Large intestine (tissue), 3 donors: ENCODE measurements at regions not wholly inside any gene's neighbourhood (a gene's known extent, or its start where the extent isn't known, plus 50 kb on each side); places are given as distances from the start of the nearest gene placed in this dataset.
A peak's percentile ranks its signal among the peaks of the same experiment; 100 is the strongest.

ENCODE experiments used
- DNase-seq, 2 donors: peaks; one replicate each; pipeline versions ENCODE4 v3.0.0 to v3.0.0-alpha.2; 2013
- H3K27ac ChIP-seq: one replicate; pipeline ENCODE4 v1.5.1; 2013; ENCODE audit warnings: low read length
- H3K27me3 ChIP-seq: 2 replicates; pipeline ENCODE4 v1.6.1; 2013; ENCODE audit warnings: low read length; ENCODE audit not compliant: control insufficient read depth, insufficient read depth
- H3K36me3 ChIP-seq: 2 replicates; pipeline ENCODE4 v1.6.1; 2013; ENCODE audit warnings: low read length; ENCODE audit not compliant: control insufficient read depth, insufficient read depth
- H3K4me1 ChIP-seq: one replicate; pipeline ENCODE4 v1.6.1; 2013; ENCODE audit warnings: low read length; ENCODE audit not compliant: control insufficient read depth, insufficient read depth
- H3K4me3 ChIP-seq: one replicate; pipeline ENCODE4 v1.5.1; 2013; ENCODE audit warnings: low read length
- H3K9me3 ChIP-seq: one replicate; pipeline ENCODE4 v1.6.1; 2013; ENCODE audit warnings: mild to moderate bottlenecking, low read depth, low read length, moderate library complexity; ENCODE audit not compliant: control insufficient read depth
- WGBS: methylation state at CpG from one replicate; pipeline ENCODE4 v1.1.5; 2013; ENCODE audit warnings: low lambda C conversion rate; ENCODE audit not compliant: insufficient coverage; 5-methylcytosine and 5-hydroxymethylcytosine counted together

DNA sequence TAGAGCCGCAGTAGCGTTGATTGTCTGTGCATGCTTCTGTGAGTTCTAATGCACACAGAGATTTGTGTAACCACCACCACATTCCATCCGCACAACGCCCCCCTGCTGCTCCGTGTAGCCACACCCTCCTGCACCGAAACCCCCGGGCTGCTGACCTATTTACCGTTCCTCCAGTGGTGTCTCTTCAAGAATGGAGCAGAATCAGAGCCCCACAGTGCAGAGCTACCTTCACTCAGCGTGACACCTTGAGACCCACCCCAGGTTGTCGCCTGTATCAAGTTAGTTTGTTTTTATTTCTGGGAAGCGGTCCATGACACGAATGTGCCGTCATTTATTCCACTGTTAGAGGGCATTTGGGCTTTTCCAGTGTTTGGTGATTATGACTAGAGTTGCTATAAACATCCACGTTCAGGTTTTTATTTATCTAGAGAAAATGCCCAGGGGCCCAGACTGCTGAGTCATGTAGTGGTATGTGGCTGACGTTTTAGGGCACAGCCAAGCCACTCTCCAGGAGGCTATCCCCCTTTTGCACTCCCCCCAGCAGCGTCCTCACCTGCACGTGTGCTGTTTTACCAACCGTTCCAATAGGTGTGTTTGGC lies 266.8 kb downstream of the NDUFA10 start:
- Histone ChIP-seq H3K27ac (no peak overlapping the region), H3K4me3 (no peak overlapping the region), H3K36me3 (no peaks in the 10 kb centered on the region), H3K27me3 (no peaks in the 10 kb centered on the region), H3K4me1 (no peaks in the 10 kb centered on the region), H3K9me3 (peaks cover 3% of the 10 kb centered on the region)
- DNase-seq = no peak
- WGBS = no CpG with 5 or more reads among the region's 18 CpGs

GRCh38 chr2:239756790-239757760 lies 268.1 kb downstream of the NDUFA10 start:
- peak; percentile 24 to 27 for DNase-seq

DNA sequence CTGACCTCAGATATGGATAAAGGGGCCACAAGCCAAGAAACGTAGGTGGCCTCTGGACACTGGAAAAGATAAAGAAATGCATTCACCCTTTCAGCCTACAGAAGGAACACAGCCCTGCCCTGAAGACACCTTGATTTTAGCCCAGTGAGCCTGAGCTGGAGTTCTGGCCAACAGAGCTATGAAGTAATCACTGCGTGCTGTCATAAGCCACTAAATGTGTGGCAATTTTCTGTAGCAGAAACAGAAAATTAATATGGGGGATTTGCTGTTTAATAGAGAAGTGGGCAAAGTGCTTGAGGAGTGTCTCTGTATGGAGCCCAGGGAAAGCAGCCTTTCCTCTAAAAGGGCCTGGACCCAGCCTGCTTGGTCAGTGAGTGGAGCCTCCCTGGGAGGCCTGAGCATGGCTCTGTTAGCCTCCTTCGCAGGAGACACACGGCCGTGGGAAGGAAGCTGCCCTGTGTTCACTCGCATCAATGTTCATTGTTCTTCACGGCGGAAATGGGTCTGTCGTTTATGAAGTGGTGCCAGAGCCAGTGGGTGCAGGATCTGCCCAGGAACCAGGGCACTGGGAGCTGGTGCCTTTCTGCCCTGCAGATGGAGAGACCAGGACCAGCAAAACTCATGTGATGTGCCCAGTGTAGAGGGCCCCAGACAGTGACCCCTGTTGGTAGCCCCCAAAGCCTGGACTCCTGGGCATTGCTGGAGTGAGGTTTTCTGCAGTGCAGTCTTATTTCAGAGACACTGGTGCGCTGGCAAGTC lies 268.9 kb downstream of the NDUFA10 start:
- H3K4me1 ChIP-seq = no peaks in the 10 kb centered on the region
- no peaks in the 10 kb centered on the region for H3K36me3 ChIP-seq
- H3K4me3 ChIP-seq = no peak overlapping the region
- H3K27me3 ChIP-seq = no peaks in the 10 kb centered on the region
- DNase-seq = no peak
- no CpG with 5 or more reads among the region's 10 CpGs for WGBS
- peaks cover 3% of the 10 kb centered on the region for H3K9me3 ChIP-seq
- no peak overlapping the region for H3K27ac ChIP-seq

More at GRCh38 chr2:239756790-239757760, 268.1 kb downstream of the NDUFA10 start:
- no peaks in the 10 kb centered on the region for H3K4me1 ChIP-seq
- H3K9me3 ChIP-seq = peaks cover 3% of the 10 kb centered on the region
- no CpG with 5 or more reads among the region's 31 CpGs for WGBS
- no peaks in the 10 kb centered on the region for H3K36me3 ChIP-seq
- H3K27me3 ChIP-seq = no peaks in the 10 kb centered on the region
- no peak overlapping the region for H3K27ac ChIP-seq
- no peak overlapping the region for H3K4me3 ChIP-seq

DNA sequence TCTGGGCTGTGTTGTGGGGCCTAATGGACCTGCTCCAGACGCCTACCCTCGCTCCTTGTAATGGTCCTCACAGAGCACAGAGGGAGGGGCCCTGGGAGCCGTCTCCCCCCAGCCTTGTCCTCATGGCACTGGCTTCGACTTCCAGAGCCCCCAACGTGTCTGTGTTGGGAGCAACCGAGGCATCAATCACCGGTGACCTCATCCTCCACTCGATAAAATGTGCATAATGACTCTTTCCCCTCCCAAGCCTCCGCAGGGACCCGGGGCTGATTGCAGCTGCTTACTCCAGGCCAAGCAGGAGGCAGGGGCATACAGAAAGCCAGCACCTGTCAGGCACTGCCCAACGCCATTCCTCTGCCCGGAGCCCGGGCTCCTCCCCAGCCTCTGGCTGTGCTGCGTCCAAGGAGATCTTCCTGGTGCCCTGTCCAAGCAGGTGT lies 271.7 kb downstream of the NDUFA10 start:
- no peak for DNase-seq
- no peaks in the 10 kb centered on the region for H3K27me3 ChIP-seq
- no peak overlapping the region for H3K4me3 ChIP-seq
- WGBS = no CpG with 5 or more reads among the region's 14 CpGs
- no peaks in the 10 kb centered on the region for H3K36me3 ChIP-seq
- peaks cover 3% of the 10 kb centered on the region for H3K9me3 ChIP-seq
- H3K27ac ChIP-seq = no peak overlapping the region
- H3K4me1 ChIP-seq = no peaks in the 10 kb centered on the region

- no peak for DNase-seq
- Histone ChIP-seq H3K4me3 (no peak overlapping the region), H3K27ac (no peak overlapping the region), H3K36me3 (no peaks in the 10 kb centered on the region), H3K9me3 (peaks cover 3% of the 10 kb centered on the region), H3K27me3 (no peaks in the 10 kb centered on the region), H3K4me1 (no peaks in the 10 kb centered on the region)
- WGBS = no CpG with 5 or more reads among the region's 13 CpGs
Observed at GRCh38 chr2:239752951-239753350, 272.2 kb downstream of the NDUFA10 start.

GRCh38 chr2:239751679-239752355 lies 273.3 kb downstream of the NDUFA10 start:
- Histone ChIP-seq H3K27me3 (no peaks in the 10 kb centered on the region), H3K36me3 (no peaks in the 10 kb centered on the region), H3K9me3 (peaks cover 3% of the 10 kb centered on the region), H3K27ac (no peak overlapping the region), H3K4me1 (no peaks in the 10 kb centered on the region), H3K4me3 (no peak overlapping the region)
- 80% methylated on average over 3 of the region's 24 CpGs for WGBS
- DNase-seq = peak in 1 of 2 donors; percentile 17

GRCh38 chr2:239750929-239751678 lies 274.0 kb downstream of the NDUFA10 start:
- no peak for DNase-seq
- WGBS = 100% methylated on average over 1 of the region's 22 CpGs

DNA sequence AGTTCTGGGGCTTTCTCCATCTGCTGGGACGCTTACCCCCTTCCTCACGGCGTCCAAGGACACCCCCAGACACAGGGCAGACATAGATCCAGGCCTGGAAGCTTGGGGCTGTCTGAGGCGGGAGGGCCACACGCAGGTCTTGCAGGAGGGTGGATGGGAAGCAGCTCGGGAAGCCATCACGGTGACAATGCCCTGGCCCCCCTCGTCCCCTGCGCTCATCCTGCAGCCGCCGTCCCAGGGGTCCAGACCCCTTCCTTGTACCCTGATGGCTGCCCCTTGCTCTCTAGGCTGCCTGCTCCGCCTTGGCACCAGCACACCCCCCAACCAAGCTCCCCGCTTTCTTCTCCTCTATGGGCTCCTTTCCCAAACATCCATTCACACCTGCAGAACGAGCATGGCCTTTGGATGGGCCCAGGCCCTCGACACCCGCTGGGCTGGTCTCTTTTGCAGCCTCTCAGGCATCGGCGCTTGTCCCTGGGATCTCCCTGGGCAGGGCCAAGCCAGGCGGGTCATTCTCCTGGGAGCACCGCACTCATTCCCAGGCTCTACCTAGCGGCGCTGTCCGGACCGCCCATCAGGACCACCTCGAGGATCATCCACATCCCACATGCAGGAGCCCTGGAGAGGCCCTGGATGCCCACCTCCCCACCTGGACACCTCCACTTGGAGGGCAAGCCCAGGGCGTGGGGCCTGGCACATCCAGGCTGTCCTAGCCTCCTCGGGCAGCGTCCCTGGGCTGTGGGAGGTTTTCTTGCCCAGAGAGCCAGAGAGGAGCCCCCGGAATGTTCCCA lies 274.9 kb downstream of the NDUFA10 start:
- WGBS = no CpG with 5 or more reads among the region's 29 CpGs

More at GRCh38 chr2:239750929-239751678, 274.0 kb downstream of the NDUFA10 start:
- no peaks in the 10 kb centered on the region for H3K27me3 ChIP-seq
- no peaks in the 10 kb centered on the region for H3K36me3 ChIP-seq
- H3K9me3 ChIP-seq = peaks cover 3% of the 10 kb centered on the region
- H3K27ac ChIP-seq = no peak overlapping the region
- H3K4me3 ChIP-seq = no peak overlapping the region
- H3K4me1 ChIP-seq = no peaks in the 10 kb centered on the region

DNA sequence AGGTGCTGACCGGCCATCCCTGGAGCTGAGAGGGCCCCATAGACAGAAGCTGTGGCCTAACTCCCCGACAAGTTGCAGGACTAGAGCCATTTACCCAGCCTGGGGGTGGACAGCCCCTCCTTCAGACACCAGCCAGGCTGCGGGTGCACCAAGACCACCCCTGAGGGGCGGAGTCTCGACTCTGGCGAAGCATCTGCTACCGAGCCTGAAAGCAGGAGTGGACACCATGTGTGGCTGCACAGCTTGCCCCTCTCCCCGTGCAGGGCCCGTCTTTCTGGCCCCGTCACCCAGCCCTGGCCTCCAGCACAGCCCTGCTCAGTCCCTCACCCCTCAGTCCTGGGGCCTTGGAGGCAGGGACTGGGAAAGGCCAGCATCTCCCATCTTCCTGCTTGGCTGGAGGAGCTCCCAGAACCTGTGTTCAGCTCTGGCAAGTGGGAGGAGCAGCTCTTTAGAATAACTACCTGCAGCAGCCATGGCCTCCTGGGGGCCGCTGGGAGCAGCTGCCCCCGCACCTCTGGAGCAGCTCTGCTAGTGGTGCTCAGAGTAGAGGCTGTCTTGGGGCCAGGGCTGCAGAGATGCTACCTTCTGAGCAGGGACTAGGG lies 275.8 kb downstream of the NDUFA10 start:
- H3K4me1 ChIP-seq = no peaks in the 10 kb centered on the region
- no peaks in the 10 kb centered on the region for H3K36me3 ChIP-seq
- H3K27me3 ChIP-seq = peaks cover 5% of the 10 kb centered on the region
- DNase-seq = no peak
- no peak overlapping the region for H3K4me3 ChIP-seq
- H3K9me3 ChIP-seq = no peaks in the 10 kb centered on the region
- H3K27ac ChIP-seq = no peak overlapping the region
- no CpG with 5 or more reads among the region's 12 CpGs for WGBS

More for the DNA sequence above, 274.9 kb downstream of the NDUFA10 start:
- Histone ChIP-seq H3K9me3 (peaks cover 3% of the 10 kb centered on the region), H3K36me3 (no peaks in the 10 kb centered on the region), H3K4me3 (no peak overlapping the region), H3K27me3 (peaks cover 3% of the 10 kb centered on the region), H3K4me1 (no peaks in the 10 kb centered on the region), H3K27ac (no peak overlapping the region)
- DNase-seq = no peak
